ENCODE measurements at regions not wholly inside any gene's neighbourhood (a gene's known extent, or its start where the extent isn't known, plus 50 kb on each side); places are given as distances from the start of the nearest gene placed in this dataset.

DNA sequence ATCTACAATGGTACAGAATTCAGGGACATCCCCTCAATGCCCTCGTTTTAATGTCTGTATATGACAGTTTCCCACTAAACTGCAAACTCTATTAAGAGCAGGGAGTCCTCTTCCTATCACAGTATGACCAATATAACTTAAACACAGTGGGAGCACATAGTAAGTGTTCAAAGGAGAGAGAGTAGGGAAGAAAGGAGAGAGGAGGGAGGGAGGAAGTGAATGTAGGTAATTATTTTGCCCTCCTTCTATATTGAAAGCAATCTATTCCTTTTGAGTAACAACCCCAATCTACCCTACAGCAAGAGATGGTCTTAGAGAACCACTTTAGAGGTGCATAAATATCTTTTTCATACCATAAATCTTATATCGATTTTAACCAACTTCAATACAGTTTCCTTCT, 121.4 kb downstream of the MRPL39 start:
- no peak for TF ChIP-seq GATA2 (IDR thresholded peaks at IDR 0.05; ENCODE audit: low read depth, low read length)
- no peak for TF ChIP-seq GATA3 (IDR thresholded peaks at IDR 0.05; ENCODE audit: low read depth, low read length)
